BE2C (cell line): ENCODE measurements at regions not wholly inside any gene's neighbourhood (a gene's known extent, or its start where the extent isn't known, plus 50 kb on each side); places are given as distances from the start of the nearest gene placed in this dataset.

Experiments used
- DNase-seq: peaks from one replicate; pipeline ENCODE4 v3.0.0-alpha.2; 2020
- H3K27me3 ChIP-seq: fragments of 250-450 bp; sonication (Bioruptor Pico); 2 replicates; pipeline ENCODE4 v1.5.1; 2020; ENCODE audit warnings: mild to moderate bottlenecking
- H3K36me3 ChIP-seq: fragments of 250-450 bp; sonication (Bioruptor Pico); 2 replicates; pipeline ENCODE4 v1.5.1; 2020; ENCODE audit warnings: mild to moderate bottlenecking
- H3K4me1 ChIP-seq: fragments of 250-450 bp; sonication (Bioruptor Pico); 2 replicates; pipeline ENCODE4 v1.5.1; 2020
- H3K4me3 ChIP-seq: 2 replicates; pipeline ENCODE4 v1.5.1; 2011; ENCODE audit warnings: low read depth, low read length
- H3K9me3 ChIP-seq: fragments of 250-450 bp; sonication (Bioruptor Pico); 2 replicates; pipeline ENCODE4 v1.5.1; 2020
- TF ChIP-seq, protein P1 (sequence below): IDR thresholded peaks from 2 replicates; pipeline ENCODE4 v1.5.1; 2012; ENCODE audit warnings: mild to moderate bottlenecking, low read depth, low read length

DNA sequence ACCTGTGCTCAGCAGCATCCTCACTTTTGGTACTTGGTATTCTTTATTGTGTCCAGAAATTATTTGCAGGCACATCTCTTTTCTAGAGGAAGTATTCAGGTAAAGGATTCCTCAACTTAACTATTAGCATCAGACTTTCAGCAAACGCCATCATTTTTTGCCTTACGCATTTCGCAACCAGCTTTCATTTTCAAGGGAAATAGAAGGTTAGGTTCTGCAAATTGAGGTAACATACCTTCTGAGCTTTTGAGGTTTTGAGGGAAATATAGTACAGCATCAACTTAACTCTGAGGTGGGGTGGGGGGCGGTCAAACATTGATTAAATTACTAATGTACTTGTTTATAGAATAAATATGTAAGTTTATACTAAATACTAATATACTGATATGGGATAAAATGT, 243.6 kb upstream of the RIMS1 start:
- no peaks in the 10 kb centered on the region for H3K9me3 ChIP-seq
- no peak overlapping the region for H3K4me3 ChIP-seq
- TF ChIP-seq, protein P1, sequence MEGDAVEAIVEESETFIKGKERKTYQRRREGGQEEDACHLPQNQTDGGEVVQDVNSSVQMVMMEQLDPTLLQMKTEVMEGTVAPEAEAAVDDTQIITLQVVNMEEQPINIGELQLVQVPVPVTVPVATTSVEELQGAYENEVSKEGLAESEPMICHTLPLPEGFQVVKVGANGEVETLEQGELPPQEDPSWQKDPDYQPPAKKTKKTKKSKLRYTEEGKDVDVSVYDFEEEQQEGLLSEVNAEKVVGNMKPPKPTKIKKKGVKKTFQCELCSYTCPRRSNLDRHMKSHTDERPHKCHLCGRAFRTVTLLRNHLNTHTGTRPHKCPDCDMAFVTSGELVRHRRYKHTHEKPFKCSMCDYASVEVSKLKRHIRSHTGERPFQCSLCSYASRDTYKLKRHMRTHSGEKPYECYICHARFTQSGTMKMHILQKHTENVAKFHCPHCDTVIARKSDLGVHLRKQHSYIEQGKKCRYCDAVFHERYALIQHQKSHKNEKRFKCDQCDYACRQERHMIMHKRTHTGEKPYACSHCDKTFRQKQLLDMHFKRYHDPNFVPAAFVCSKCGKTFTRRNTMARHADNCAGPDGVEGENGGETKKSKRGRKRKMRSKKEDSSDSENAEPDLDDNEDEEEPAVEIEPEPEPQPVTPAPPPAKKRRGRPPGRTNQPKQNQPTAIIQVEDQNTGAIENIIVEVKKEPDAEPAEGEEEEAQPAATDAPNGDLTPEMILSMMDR, result no peak
- H3K4me1 ChIP-seq, result no peaks in the 10 kb centered on the region
- no peak for DNase-seq
- H3K27me3 ChIP-seq, result no peaks in the 10 kb centered on the region
- no peaks in the 10 kb centered on the region for H3K36me3 ChIP-seq

DNA sequence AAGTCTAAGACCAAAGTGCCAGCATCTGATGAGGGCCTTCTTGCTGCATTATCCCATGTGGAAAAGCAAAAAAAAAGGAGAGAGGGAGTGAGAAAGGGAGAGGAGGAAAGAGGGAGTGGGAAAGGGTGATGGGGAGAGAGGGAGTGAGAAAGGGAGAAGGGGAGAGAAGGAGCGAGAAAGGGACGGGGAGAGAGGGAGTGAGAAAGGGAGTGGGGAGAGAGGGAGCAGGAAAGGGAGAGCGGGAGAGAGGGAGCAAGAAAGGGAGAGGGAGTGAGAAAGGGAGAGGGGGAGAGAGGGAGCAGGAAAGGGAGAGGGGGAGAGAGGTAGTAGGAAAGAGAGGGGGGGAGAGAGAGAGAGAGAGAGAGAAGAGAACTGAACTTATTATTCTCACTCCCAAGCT, 241.1 kb upstream of the RIMS1 start:
- no peak for DNase-seq
- H3K36me3 ChIP-seq, result no peaks in the 10 kb centered on the region

DNA sequence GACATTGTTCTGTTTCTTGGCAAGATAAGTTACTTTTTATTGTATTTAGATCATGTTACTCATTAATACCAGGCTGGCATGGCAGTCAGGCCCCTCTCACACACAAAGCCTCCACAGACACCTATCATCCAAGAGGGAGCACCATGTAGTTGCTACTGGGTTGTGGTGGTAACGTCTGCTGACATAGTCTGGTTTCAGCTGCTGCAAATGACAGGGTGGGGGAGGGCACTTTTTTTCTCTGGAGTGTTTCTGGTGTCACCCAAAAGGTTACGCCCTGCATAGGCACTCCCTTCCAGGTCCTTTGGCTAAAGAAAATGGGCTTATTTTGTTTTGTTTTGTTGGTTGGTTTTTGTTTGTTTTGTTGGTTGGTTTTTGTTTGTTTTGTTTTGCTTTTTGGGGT, 236.4 kb upstream of the RIMS1 start:
- no peaks in the 10 kb centered on the region for H3K36me3 ChIP-seq
- H3K4me1 ChIP-seq, result no peaks in the 10 kb centered on the region
- no peaks in the 10 kb centered on the region for H3K9me3 ChIP-seq
- no peaks in the 10 kb centered on the region for H3K27me3 ChIP-seq
- no peak for DNase-seq
- TF ChIP-seq, protein P1, result no peak
- H3K4me3 ChIP-seq, result no peak overlapping the region

More for the DNA sequence above, 241.1 kb upstream of the RIMS1 start:
- Histone ChIP-seq H3K9me3 (no peaks in the 10 kb centered on the region), H3K27me3 (no peaks in the 10 kb centered on the region), H3K4me3 (no peak overlapping the region), H3K4me1 (no peaks in the 10 kb centered on the region)
- TF ChIP-seq, protein P1, result no peak

DNA sequence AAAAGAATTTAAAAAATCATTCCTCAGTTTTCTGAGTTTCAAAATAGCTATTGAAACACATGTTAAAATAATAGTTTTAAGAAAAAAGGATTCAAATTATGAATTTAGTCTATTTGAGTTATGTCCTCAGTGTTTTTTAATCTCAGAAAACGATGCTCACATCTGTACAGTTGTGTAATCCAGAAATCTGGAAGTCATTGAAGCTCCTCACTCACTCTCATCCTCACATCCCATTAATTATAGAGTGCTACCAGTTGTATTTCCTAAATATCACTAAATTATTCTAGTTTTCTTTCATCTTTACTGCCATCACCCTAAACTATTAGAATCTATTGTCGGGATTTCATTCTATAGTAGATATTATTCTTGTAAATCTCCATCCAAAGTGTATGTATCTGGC, 234.7 kb upstream of the RIMS1 start:
- H3K4me1 ChIP-seq, result no peaks in the 10 kb centered on the region
- no peaks in the 10 kb centered on the region for H3K36me3 ChIP-seq
- H3K27me3 ChIP-seq, result no peaks in the 10 kb centered on the region
- TF ChIP-seq, protein P1, result no peak
- no peaks in the 10 kb centered on the region for H3K9me3 ChIP-seq
- no peak overlapping the region for H3K4me3 ChIP-seq
- no peak for DNase-seq

DNA sequence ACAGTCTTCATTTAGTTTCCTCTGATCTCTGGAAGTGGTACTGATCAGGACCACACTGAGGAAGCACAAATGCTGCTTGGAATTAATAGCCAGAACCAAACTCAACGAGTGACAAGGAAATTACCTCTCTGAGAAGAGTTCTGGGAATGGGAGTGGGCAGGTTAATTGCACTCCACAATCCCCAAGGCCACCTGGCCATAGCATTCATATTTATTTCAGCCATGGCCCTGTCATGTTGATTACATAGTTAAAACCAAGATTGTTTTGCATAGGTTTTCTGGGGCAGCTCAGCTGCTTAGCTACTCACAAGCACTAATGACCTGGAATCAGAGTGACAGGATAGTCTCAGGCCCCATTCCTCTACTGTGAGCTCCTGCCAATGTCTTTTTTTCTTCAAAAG, 230.2 kb upstream of the RIMS1 start:
- no peak for DNase-seq
- Histone ChIP-seq H3K9me3 (no peaks in the 10 kb centered on the region; the same call in 1 of the 2 replicates), H3K27me3 (no peaks in the 10 kb centered on the region), H3K4me3 (no peak overlapping the region), H3K4me1 (no peaks in the 10 kb centered on the region), H3K36me3 (no peaks in the 10 kb centered on the region)
- TF ChIP-seq, protein P1, result no peak

DNA sequence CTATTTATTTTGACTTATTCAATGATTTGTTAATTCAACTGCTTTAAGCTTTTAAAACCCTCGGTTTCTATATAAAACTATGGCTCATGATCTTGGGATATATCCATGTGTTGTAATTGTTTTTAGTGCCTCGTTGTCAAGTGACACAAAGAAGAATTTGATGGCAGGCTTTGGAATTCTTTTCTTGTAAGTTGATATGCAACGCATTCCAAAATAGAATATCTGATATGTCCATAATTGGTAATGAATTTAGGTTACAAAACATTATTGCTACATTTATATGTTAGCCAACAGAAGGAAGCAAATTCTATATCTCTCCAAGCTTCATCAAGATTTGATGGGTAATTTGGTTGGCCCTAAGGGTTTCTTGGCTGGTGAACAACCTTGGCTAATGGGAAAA, 220.4 kb upstream of the RIMS1 start:
- Histone ChIP-seq H3K9me3 (no peaks in the 10 kb centered on the region), H3K4me3 (no peak overlapping the region), H3K4me1 (no peaks in the 10 kb centered on the region), H3K36me3 (no peaks in the 10 kb centered on the region), H3K27me3 (no peaks in the 10 kb centered on the region)
- DNase-seq, result no peak
- TF ChIP-seq, protein P1, result no peak
